ENCODE measurements at regions not wholly inside any gene's neighbourhood (a gene's known extent, or its start where the extent isn't known, plus 50 kb on each side); places are given as distances from the start of the nearest gene placed in this dataset.
"Not testable (repeated sequence)": the region's sequence is repeated elsewhere in the genome, so short reads cannot be mapped to it uniquely, and the experiment has no call there.

- TF ChIP-seq, protein P1, sequence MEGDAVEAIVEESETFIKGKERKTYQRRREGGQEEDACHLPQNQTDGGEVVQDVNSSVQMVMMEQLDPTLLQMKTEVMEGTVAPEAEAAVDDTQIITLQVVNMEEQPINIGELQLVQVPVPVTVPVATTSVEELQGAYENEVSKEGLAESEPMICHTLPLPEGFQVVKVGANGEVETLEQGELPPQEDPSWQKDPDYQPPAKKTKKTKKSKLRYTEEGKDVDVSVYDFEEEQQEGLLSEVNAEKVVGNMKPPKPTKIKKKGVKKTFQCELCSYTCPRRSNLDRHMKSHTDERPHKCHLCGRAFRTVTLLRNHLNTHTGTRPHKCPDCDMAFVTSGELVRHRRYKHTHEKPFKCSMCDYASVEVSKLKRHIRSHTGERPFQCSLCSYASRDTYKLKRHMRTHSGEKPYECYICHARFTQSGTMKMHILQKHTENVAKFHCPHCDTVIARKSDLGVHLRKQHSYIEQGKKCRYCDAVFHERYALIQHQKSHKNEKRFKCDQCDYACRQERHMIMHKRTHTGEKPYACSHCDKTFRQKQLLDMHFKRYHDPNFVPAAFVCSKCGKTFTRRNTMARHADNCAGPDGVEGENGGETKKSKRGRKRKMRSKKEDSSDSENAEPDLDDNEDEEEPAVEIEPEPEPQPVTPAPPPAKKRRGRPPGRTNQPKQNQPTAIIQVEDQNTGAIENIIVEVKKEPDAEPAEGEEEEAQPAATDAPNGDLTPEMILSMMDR (IDR thresholded peaks at IDR 0.05; ENCODE audit: insufficient read depth, low read length, poor library complexity, severe bottlenecking), result no peak
- Histone ChIP-seq H3K36me3 (ENCODE audit: control insufficient read depth, insufficient read depth, low read length) (no peaks in the 10 kb centered on the region), H3K4me3 (ENCODE audit: low read depth, low read length) (no peak overlapping the region), H3K27me3 (ENCODE audit: control insufficient read depth, insufficient read depth, low read length) (no peaks in the 10 kb centered on the region)
- DNase-seq (ENCODE audit: low read depth), result no peak
Measured at GRCh38 chr12:75947156-75947723, 84.3 kb downstream of the PHLDA1 start.

DNA sequence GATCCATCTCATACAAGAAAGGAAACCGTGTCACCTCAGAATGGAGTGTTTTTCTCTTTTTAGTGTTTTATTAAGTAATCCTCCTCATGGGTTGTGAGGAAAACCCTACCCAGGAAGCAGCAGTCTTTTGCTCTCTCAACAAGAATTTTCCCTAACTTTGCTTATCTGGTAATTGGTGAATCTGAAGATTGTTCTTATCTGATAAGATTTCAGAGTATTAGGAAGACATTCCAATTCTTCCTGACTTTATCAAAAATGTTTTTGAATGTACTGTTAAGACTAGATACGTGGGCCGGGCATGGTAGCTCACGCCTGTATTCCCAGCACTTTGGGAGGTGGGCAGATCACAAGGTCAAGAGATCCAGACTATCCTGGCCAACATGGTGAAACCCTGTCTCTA, 86.0 kb downstream of the PHLDA1 start:
- no peaks in the 10 kb centered on the region for H3K27me3 ChIP-seq (ENCODE audit: control insufficient read depth, insufficient read depth, low read length)
- H3K36me3 ChIP-seq (ENCODE audit: control insufficient read depth, insufficient read depth, low read length), result no peaks in the 10 kb centered on the region
- TF ChIP-seq, protein P1 (IDR thresholded peaks at IDR 0.05; ENCODE audit: insufficient read depth, low read length, poor library complexity, severe bottlenecking), result no peak
- H3K4me3 ChIP-seq (ENCODE audit: low read depth, low read length), result no peak overlapping the region
- DNase-seq (ENCODE audit: low read depth), result no peak

DNA sequence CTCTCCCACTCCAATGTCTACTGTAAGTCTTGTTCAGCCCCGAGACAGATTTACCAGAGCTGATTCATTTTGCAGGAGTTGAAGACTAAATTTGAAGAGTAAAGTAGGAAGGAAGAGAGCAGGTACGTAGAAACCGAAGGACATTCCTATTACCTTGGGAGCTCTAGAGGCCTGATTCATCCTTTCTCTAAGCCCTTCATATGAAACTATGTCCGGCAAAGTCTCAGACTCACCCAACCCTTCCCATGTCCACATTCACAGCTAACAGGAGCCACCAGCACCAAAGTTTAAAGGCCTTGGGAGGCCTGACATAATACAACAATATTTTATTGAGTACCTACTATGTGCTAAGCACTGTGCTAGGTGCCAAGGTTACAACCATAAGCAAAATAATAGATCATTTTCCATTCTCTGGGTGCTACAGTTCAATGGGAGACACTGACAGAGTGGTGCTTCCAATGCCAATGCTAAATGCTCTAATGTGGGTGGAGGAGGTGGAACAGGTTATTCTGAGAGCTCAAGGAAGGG, 86.6 kb downstream of the PHLDA1 start:
- no peaks in the 10 kb centered on the region for H3K27me3 ChIP-seq (ENCODE audit: control insufficient read depth, insufficient read depth, low read length)
- DNase-seq (ENCODE audit: low read depth), result no peak
- TF ChIP-seq, protein P1 (IDR thresholded peaks at IDR 0.05; ENCODE audit: insufficient read depth, low read length, poor library complexity, severe bottlenecking), result no peak
- no peaks in the 10 kb centered on the region for H3K36me3 ChIP-seq (ENCODE audit: control insufficient read depth, insufficient read depth, low read length)
- H3K4me3 ChIP-seq (ENCODE audit: low read depth, low read length), result no peak overlapping the region

DNA sequence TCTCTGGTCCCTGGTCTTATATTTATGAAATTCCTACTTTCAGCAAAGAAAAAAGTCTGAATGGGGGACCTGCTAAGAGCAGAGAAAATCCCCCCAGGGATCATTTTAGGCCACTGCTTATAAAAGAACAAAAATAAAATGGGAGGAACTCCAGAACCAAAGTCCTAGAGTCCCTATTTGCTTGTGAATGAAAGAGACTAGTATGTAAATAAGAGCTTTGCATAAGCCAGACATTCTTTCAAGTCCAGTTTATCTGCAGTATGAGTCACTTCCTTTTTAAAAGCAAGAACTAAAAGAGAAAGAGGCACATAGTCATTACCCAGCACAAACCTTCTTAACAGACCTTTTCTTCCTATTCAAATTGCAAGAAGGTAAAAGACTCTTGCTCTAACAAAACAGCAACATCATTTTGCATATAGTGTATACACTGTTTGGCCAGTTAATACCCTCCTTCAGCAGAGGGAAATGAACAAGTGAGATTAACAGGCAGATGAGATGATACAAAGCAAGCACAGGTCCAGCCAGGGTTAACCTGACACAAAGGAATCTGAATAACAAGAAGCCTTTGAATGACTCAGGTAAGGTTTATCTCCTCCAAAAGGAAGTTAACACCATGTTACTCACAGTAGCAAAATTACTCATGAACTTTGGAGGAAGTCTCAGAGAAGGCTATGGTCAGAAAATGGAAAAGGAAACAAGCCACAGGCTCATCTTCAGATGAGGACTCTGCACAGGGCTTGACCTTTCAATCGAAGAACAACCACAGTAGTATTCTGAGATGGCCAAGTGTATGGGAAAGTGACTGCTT, 87.3 kb downstream of the PHLDA1 start:
- DNase-seq (ENCODE audit: low read depth), result peak; percentile 89
- Histone ChIP-seq H3K4me3 (ENCODE audit: low read depth, low read length) (no peak overlapping the region), H3K27me3 (ENCODE audit: control insufficient read depth, insufficient read depth, low read length) (no peaks in the 10 kb centered on the region), H3K36me3 (ENCODE audit: control insufficient read depth, insufficient read depth, low read length) (no peaks in the 10 kb centered on the region)
- TF ChIP-seq, protein P1 (IDR thresholded peaks at IDR 0.05; ENCODE audit: insufficient read depth, low read length, poor library complexity, severe bottlenecking), result no peak

DNA sequence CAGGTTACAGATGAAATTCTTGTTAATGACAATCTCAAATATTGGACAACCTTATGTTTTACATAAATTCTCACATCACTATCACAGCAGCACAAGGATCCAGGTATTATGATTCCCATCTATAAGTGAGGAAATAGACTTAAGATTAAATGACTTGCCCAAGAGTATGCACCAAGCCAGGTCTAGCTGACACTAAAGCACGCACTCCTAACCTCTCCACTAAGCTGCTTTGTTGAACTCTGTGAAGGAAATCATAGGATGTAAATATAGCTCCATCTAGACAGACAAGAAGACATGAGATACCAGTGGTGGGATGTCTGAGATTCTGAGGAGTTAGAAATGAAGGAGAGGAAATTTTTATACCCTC, 87.9 kb downstream of the PHLDA1 start:
- no peak overlapping the region for H3K4me3 ChIP-seq (ENCODE audit: low read depth, low read length)
- no peaks in the 10 kb centered on the region for H3K27me3 ChIP-seq (ENCODE audit: control insufficient read depth, insufficient read depth, low read length)
- DNase-seq (ENCODE audit: low read depth), result no peak
- no peaks in the 10 kb centered on the region for H3K36me3 ChIP-seq (ENCODE audit: control insufficient read depth, insufficient read depth, low read length)
- TF ChIP-seq, protein P1 (IDR thresholded peaks at IDR 0.05; ENCODE audit: insufficient read depth, low read length, poor library complexity, severe bottlenecking), result no peak

DNA sequence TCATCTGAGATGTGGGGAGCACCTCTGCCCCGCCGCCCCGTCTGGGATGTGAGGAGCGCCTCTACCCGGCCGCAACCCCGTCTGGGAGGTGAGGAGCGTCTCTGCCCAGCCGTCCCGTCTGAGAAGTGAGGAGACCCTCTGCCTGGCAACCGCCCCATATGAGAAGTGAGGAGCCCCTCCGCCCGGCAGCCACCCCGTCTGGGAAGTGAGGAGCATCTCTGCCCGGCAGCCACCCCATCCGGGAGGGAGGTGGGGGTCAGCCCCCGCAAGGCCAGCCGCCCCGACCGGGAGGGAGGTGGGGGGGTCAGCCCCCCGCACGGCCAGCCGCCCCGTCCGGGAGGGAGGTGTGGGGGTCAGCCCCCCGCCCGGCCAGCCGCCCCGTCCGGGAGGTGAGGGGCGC, 89.9 kb downstream of the PHLDA1 start:
- H3K36me3 ChIP-seq (ENCODE audit: control insufficient read depth, insufficient read depth, low read length); H3K27me3 ChIP-seq (ENCODE audit: control insufficient read depth, insufficient read depth, low read length); H3K4me3 ChIP-seq (ENCODE audit: low read depth, low read length); DNase-seq (ENCODE audit: low read depth): not testable (repeated sequence)

All from kidney epithelial cell (primary cell).